IMR-90 (cell line): ENCODE measurements at regions not wholly inside any gene's neighbourhood (a gene's known extent, or its start where the extent isn't known, plus 50 kb on each side); places are given as distances from the start of the nearest gene placed in this dataset.

Experiments
- BHLHE40 ChIP-seq: fragments of 150-350 bp; IDR thresholded peaks from 2 replicates; pipeline ENCODE4 v1.6.1; 2016; ENCODE audit warnings: mild to moderate bottlenecking, low read depth, low read length
- CEBPB ChIP-seq: IDR thresholded peaks from 2 replicates; pipeline ENCODE4 v1.6.1; 2012; ENCODE audit warnings: low read depth, low read length, improper control_type of control experiment
- CTCF ChIP-seq: conservative IDR thresholded peaks from 2 replicates; pipeline ENCODE4 v1.5.1; 2012; ENCODE audit warnings: mild to moderate bottlenecking, low read depth, low read length, improper control_type of control experiment
- POLR2A ChIP-seq: IDR thresholded peaks from 2 replicates; pipeline ENCODE4 v1.6.1; 2012; ENCODE audit warnings: mild to moderate bottlenecking, low read depth, low read length
- RAD21 ChIP-seq: IDR thresholded peaks from 2 replicates; pipeline ENCODE4 v1.6.1; 2012; ENCODE audit warnings: low read length, improper control_type of control experiment
- RCOR1 ChIP-seq: IDR thresholded peaks from 2 replicates; pipeline ENCODE4 v1.6.1; 2012; ENCODE audit warnings: mild to moderate bottlenecking, low read length, improper control_type of control experiment; ENCODE audit not compliant: insufficient replicate concordance
- TF ChIP-seq, protein P1 (sequence below): fragments of 150-350 bp; IDR thresholded peaks from 2 replicates; pipeline ENCODE4 v1.6.1; 2016; ENCODE audit warnings: low read depth, mild to moderate bottlenecking, low read length, moderate library complexity, borderline replicate concordance

GRCh38 chr2:40824278-40824677 is 372.4 kb upstream of the SLC8A1 start:
- TF ChIP-seq RCOR1 (no peak), CEBPB (no peak), POLR2A (no peak), CTCF (no peak), RAD21 (no peak), BHLHE40 (no peak)
- TF ChIP-seq, protein P1, sequence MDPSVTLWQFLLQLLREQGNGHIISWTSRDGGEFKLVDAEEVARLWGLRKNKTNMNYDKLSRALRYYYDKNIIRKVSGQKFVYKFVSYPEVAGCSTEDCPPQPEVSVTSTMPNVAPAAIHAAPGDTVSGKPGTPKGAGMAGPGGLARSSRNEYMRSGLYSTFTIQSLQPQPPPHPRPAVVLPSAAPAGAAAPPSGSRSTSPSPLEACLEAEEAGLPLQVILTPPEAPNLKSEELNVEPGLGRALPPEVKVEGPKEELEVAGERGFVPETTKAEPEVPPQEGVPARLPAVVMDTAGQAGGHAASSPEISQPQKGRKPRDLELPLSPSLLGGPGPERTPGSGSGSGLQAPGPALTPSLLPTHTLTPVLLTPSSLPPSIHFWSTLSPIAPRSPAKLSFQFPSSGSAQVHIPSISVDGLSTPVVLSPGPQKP: no peak
